H9 (cell line): ENCODE measurements at regions not wholly inside any gene's neighbourhood (a gene's known extent, or its start where the extent isn't known, plus 50 kb on each side); places are given as distances from the start of the nearest gene placed in this dataset.

ENCODE experiments used
- DNase-seq: peaks from one replicate; pipeline ENCODE4 v3.0.0-alpha.2; 2017
- H2AFZ ChIP-seq: one replicate; pipeline ENCODE4 v1.6.1; 2013; ENCODE audit warnings: mild to moderate bottlenecking, low read length, control low read depth, moderate library complexity
- H2AK5ac ChIP-seq: 2 replicates; pipeline ENCODE4 v1.6.1; 2013; ENCODE audit warnings: low read length, control low read depth, mixed read lengths; ENCODE audit not compliant: insufficient read length
- H2BK120ac ChIP-seq: one replicate; pipeline ENCODE4 v1.6.1; 2013; ENCODE audit warnings: low read depth, mild to moderate bottlenecking, low read length, control low read depth, inconsistent platforms; ENCODE audit not compliant: poor library complexity, severe bottlenecking
- H2BK12ac ChIP-seq: 2 replicates; pipeline ENCODE4 v1.6.1; 2013; ENCODE audit warnings: low read length, control low read depth, mixed read lengths, low read depth; ENCODE audit not compliant: insufficient read length
- H2BK15ac ChIP-seq: 2 replicates; pipeline ENCODE4 v1.6.1; 2013; ENCODE audit warnings: low read depth, low read length, control low read depth
- H2BK20ac ChIP-seq: one replicate; pipeline ENCODE4 v1.6.1; 2013; ENCODE audit warnings: low read depth, mild to moderate bottlenecking, low read length, control low read depth, inconsistent platforms; ENCODE audit not compliant: poor library complexity, severe bottlenecking
- H2BK5ac ChIP-seq: 2 replicates; pipeline ENCODE4 v1.6.1; 2013; ENCODE audit warnings: low read length, control low read depth, mixed read lengths; ENCODE audit not compliant: insufficient read length
- H3K14ac ChIP-seq: 2 replicates; pipeline ENCODE4 v1.6.1; 2013; ENCODE audit warnings: low read length, control low read depth; ENCODE audit not compliant: insufficient read depth
- H3K18ac ChIP-seq: 2 replicates; pipeline ENCODE4 v1.6.1; 2013; ENCODE audit warnings: low read depth, mild to moderate bottlenecking, mixed read lengths, low read length, control low read depth; ENCODE audit not compliant: insufficient read length
- H3K23ac ChIP-seq: 2 replicates; pipeline ENCODE4 v1.6.1; 2013; ENCODE audit warnings: low read length, control low read depth, mixed read lengths, low read depth; ENCODE audit not compliant: insufficient read length
- H3K23me2 ChIP-seq: 2 replicates; pipeline ENCODE4 v1.6.1; 2013; ENCODE audit warnings: low read depth, mild to moderate bottlenecking, mixed read lengths, low read length, control low read depth; ENCODE audit not compliant: insufficient read length, poor library complexity, severe bottlenecking
- H3K27ac ChIP-seq: 2 replicates; pipeline ENCODE4 v1.5.1; 2013; ENCODE audit warnings: low read length, control low read depth, mixed read lengths, low read depth; ENCODE audit not compliant: insufficient read length
- H3K27me3 ChIP-seq: 2 replicates; pipeline ENCODE4 v1.6.1; 2013; ENCODE audit warnings: low read length, control low read depth, inconsistent platforms; ENCODE audit not compliant: insufficient read depth
- H3K4ac ChIP-seq: 2 replicates; pipeline ENCODE4 v1.6.1; 2013; ENCODE audit warnings: low read depth, mild to moderate bottlenecking, control low read depth, inconsistent platforms, low read length, moderate library complexity
- H3K4me1 ChIP-seq: 2 replicates; pipeline ENCODE4 v1.6.1; 2013; ENCODE audit warnings: low read length, control low read depth, inconsistent platforms; ENCODE audit not compliant: insufficient read depth
- H3K4me2 ChIP-seq: 2 replicates; pipeline ENCODE4 v1.6.1; 2013; ENCODE audit warnings: low read length, control low read depth, mixed read lengths; ENCODE audit not compliant: insufficient read length, insufficient read depth
- H3K56ac ChIP-seq: 2 replicates; pipeline ENCODE4 v1.6.1; 2013; ENCODE audit warnings: low read depth, mild to moderate bottlenecking, mixed read lengths, low read length, control low read depth; ENCODE audit not compliant: insufficient read length
- H3K79me1 ChIP-seq: 2 replicates; pipeline ENCODE4 v1.6.1; 2013; ENCODE audit warnings: low read depth, mild to moderate bottlenecking, moderate library complexity, low read length, control low read depth, inconsistent platforms; ENCODE audit not compliant: insufficient read depth, poor library complexity, severe bottlenecking
- H3K79me2 ChIP-seq: 2 replicates; pipeline ENCODE4 v1.6.1; 2013; ENCODE audit warnings: low read length, control low read depth, inconsistent platforms; ENCODE audit not compliant: insufficient read depth
- H3K9ac ChIP-seq: 2 replicates; pipeline ENCODE4 v1.6.1; 2013; ENCODE audit warnings: low read length, control low read depth, mixed read lengths; ENCODE audit not compliant: insufficient read length; ENCODE audit errors: extremely low read depth
- H3K9me3 ChIP-seq: one replicate; pipeline ENCODE4 v1.6.1; 2013; ENCODE audit warnings: low read depth, low read length, inconsistent platforms; ENCODE audit not compliant: control insufficient read depth
- H3T11ph ChIP-seq: one replicate; pipeline ENCODE4 v1.6.1; 2013; ENCODE audit warnings: mild to moderate bottlenecking, low read length, control low read depth, inconsistent platforms
- H4K20me1 ChIP-seq: one replicate; pipeline ENCODE4 v1.6.1; 2013; ENCODE audit not compliant: control insufficient read depth, insufficient read length, insufficient read depth
- H4K5ac ChIP-seq: 2 replicates; pipeline ENCODE4 v1.6.1; 2013; ENCODE audit warnings: low read depth, mild to moderate bottlenecking, mixed read lengths, low read length, control low read depth; ENCODE audit not compliant: insufficient read length
- H4K8ac ChIP-seq: replicated peaks from 2 replicates; pipeline ENCODE4 v1.6.1; 2013; ENCODE audit warnings: low read length, control low read depth, mixed read lengths, low read depth; ENCODE audit not compliant: insufficient read length
- H4K91ac ChIP-seq: 2 replicates; pipeline ENCODE4 v1.6.1; 2013; ENCODE audit warnings: low read depth, mild to moderate bottlenecking, moderate library complexity, mixed read lengths, low read length, control low read depth; ENCODE audit not compliant: insufficient read length
- H3K27ac Mint-ChIP-seq, 3 experiments: 2 replicates in 2 of 3; 3 replicates in 1 of 3; pipeline ENCODE4 v1.8.0; 2020 to 2021; ENCODE audit warnings: mixed read lengths in 3 of 3, mild to moderate bottlenecking in 1 of 3, moderate library complexity in 1 of 3
- H3K27me3 Mint-ChIP-seq: 2 replicates; pipeline ENCODE4 v1.8.0; 2021; ENCODE audit warnings: low read depth, mild to moderate bottlenecking, moderate library complexity, mixed read lengths
- H3K36me3 Mint-ChIP-seq, 3 experiments: 2 replicates in 2 of 3; 3 replicates in 1 of 3; pipeline ENCODE4 v1.8.0; 2020 to 2021; ENCODE audit warnings: low read depth in 3 of 3, mixed read lengths in 3 of 3; ENCODE audit not compliant: insufficient read depth in 1 of 3
- H3K4me1 Mint-ChIP-seq, 2 experiments: 2 replicates each; pipeline ENCODE4 v1.8.0; 2020; ENCODE audit warnings: mixed read lengths in 2 of 2
- H3K4me3 Mint-ChIP-seq, 2 experiments: 2 replicates in 1 of 2; 3 replicates in 1 of 2; pipeline ENCODE4 v1.8.0; 2020 to 2021; ENCODE audit warnings: mild to moderate bottlenecking in 2 of 2, mixed read lengths in 2 of 2, moderate library complexity in 1 of 2
- H3K9me3 Mint-ChIP-seq, 2 experiments: 2 replicates in 1 of 2; 3 replicates in 1 of 2; pipeline ENCODE4 v1.8.0; 2020; ENCODE audit warnings: mild to moderate bottlenecking in 2 of 2, mixed read lengths in 2 of 2, moderate library complexity in 1 of 2
- WGBS: extraction: QIAGEN DNeasy Blood & Tissue Kit; methylation state at CpG from one replicate; pipeline ENCODE4 v1.1.7; 2013; ENCODE audit warnings: missing lambda C conversion rate, low lambda C conversion rate, mixed read lengths; ENCODE audit not compliant: insufficient read length; ENCODE audit errors: extremely low coverage; 5-methylcytosine and 5-hydroxymethylcytosine counted together
- TF ChIP-seq, protein P1 (sequence below): fragments of 200-600 bp; sonication (generic); conservative IDR thresholded peaks from 3 replicates; pipeline ENCODE4 v1.8.0; 2021; ENCODE audit warnings: antibody characterized with exemption, mild to moderate bottlenecking

DNA sequence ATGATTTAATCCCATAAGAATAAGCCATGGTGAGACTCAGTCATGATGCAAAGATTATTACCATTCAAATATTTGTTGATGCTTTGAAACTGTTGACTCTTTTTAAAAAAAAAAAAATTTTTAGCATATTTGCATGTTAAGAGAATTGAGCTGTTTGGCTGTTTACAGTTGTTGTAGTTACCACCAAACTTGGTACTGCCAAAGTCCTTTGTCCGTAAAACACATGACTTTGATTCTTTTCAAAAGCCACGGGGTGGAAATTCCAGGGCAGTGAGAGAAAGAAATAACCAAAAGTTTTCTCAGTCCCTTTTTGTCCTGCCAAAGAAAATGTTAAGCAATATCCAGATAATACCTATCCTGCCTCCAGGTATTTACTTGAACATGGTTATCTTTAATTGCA is 474.8 kb downstream of the METTL4 start:
- H3K4me3 Mint-ChIP-seq = no peak overlapping the region
- no CpG with 5 or more reads among the region's 2 CpGs for WGBS
- H3K9ac ChIP-seq = no peak overlapping the region
- H4K8ac ChIP-seq = no peak overlapping the region
- H3K56ac ChIP-seq = no peak overlapping the region
- H3K36me3 Mint-ChIP-seq = no peaks in the 10 kb centered on the region; a peak in 2 of 7 replicates
- no peak overlapping the region for H2BK15ac ChIP-seq
- no peak overlapping the region for H3K27ac ChIP-seq
- TF ChIP-seq, protein P1, sequence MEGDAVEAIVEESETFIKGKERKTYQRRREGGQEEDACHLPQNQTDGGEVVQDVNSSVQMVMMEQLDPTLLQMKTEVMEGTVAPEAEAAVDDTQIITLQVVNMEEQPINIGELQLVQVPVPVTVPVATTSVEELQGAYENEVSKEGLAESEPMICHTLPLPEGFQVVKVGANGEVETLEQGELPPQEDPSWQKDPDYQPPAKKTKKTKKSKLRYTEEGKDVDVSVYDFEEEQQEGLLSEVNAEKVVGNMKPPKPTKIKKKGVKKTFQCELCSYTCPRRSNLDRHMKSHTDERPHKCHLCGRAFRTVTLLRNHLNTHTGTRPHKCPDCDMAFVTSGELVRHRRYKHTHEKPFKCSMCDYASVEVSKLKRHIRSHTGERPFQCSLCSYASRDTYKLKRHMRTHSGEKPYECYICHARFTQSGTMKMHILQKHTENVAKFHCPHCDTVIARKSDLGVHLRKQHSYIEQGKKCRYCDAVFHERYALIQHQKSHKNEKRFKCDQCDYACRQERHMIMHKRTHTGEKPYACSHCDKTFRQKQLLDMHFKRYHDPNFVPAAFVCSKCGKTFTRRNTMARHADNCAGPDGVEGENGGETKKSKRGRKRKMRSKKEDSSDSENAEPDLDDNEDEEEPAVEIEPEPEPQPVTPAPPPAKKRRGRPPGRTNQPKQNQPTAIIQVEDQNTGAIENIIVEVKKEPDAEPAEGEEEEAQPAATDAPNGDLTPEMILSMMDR = no peak
- H3K18ac ChIP-seq = peak overlapping the region; percentile 25
- H3T11ph ChIP-seq = peak overlapping the region; percentile 59
- no peak overlapping the region for H3K14ac ChIP-seq
- H3K4ac ChIP-seq = no peak overlapping the region
- H2BK12ac ChIP-seq = no peak overlapping the region
- peaks cover 2 to 3% of the 10 kb centered on the region in 2 experiments; a peak in 2 of 5 replicates for H3K9me3 Mint-ChIP-seq
- H3K79me2 ChIP-seq = no peaks in the 10 kb centered on the region
- H3K9me3 ChIP-seq = no peaks in the 10 kb centered on the region
- no peak overlapping the region for H2BK5ac ChIP-seq
- no peaks in the 10 kb centered on the region for H4K20me1 ChIP-seq
- no peaks in the 10 kb centered on the region for H3K27me3 ChIP-seq
- no peak overlapping the region for H4K5ac ChIP-seq
- no peaks in the 10 kb centered on the region for H3K79me1 ChIP-seq
- no peak for DNase-seq
- no peak overlapping the region for H2AK5ac ChIP-seq
- H3K27me3 Mint-ChIP-seq = no peaks in the 10 kb centered on the region
- no peaks in the 10 kb centered on the region for H3K23me2 ChIP-seq
- no peak overlapping the region for H3K27ac Mint-ChIP-seq
- no peak overlapping the region for H2BK120ac ChIP-seq
- H4K91ac ChIP-seq = no peak overlapping the region
- no peak overlapping the region for H3K23ac ChIP-seq
- no peak overlapping the region for H2BK20ac ChIP-seq
- H2AFZ ChIP-seq = no peak overlapping the region
- peaks cover 9 to 13% of the 10 kb centered on the region in 2 experiments for H3K4me1 Mint-ChIP-seq
- H3K4me1 ChIP-seq = no peaks in the 10 kb centered on the region
- no peak overlapping the region for H3K4me2 ChIP-seq
